Parathyroid adenoma (tissue), 2 donors: ENCODE measurements at regions not wholly inside any gene's neighbourhood (a gene's known extent, or its start where the extent isn't known, plus 50 kb on each side); places are given as distances from the start of the nearest gene placed in this dataset.

Source experiments
- H2AFZ ChIP-seq: fragments of 300-600 bp; sonication (generic); one replicate; pipeline ENCODE4 v1.7.0; 2017; ENCODE audit warnings: antibody characterized with exemption, mild to moderate bottlenecking
- H3K27ac ChIP-seq: fragments of 300-600 bp; sonication (generic); one replicate; pipeline ENCODE4 v1.7.0; 2017
- H3K27me3 ChIP-seq: fragments of 300-600 bp; sonication (generic); one replicate; pipeline ENCODE4 v1.7.0; 2017; ENCODE audit warnings: low read length; ENCODE audit not compliant: control insufficient read depth, insufficient read depth
- H3K36me3 ChIP-seq: fragments of 300-600 bp; sonication (generic); one replicate; pipeline ENCODE4 v1.7.0; 2017; ENCODE audit warnings: low read length; ENCODE audit not compliant: control insufficient read depth, insufficient read depth
- H3K4me1 ChIP-seq: fragments of 300-600 bp; sonication (generic); one replicate; pipeline ENCODE4 v1.7.0; 2017; ENCODE audit warnings: control low read depth
- H3K4me2 ChIP-seq: fragments of 300-600 bp; sonication (generic); one replicate; pipeline ENCODE4 v1.7.0; 2017; ENCODE audit warnings: low read length
- H3K4me3 ChIP-seq: fragments of 300-600 bp; sonication (generic); one replicate; pipeline ENCODE4 v1.7.0; 2017; ENCODE audit warnings: low read depth, low read length
- H3K79me2 ChIP-seq: fragments of 300-600 bp; sonication (generic); one replicate; pipeline ENCODE4 v1.7.0; 2017; ENCODE audit warnings: control low read depth
- H3K9ac ChIP-seq: fragments of 300-600 bp; sonication (generic); one replicate; pipeline ENCODE4 v1.7.0; 2017; ENCODE audit warnings: mild to moderate bottlenecking
- H3K9me3 ChIP-seq: fragments of 300-600 bp; sonication (generic); one replicate; pipeline ENCODE4 v1.7.0; 2017; ENCODE audit warnings: low read length; ENCODE audit not compliant: control insufficient read depth
- CTCF ChIP-seq: fragments of 300-600 bp; sonication (generic); IDR thresholded peaks from one replicate; pipeline ENCODE4 v1.7.0; 2017; ENCODE audit warnings: antibody characterized with exemption, mild to moderate bottlenecking
- donor health status: primary hyperparathyroidism.

GRCh38 chr4:155428128-155428527 is 51.4 kb upstream of the MAP9 start:
- Histone ChIP-seq H3K9ac (no peak overlapping the region), H3K4me3 (no peak overlapping the region), H3K4me1 (no peaks in the 10 kb centered on the region), H3K27me3 (no peaks in the 10 kb centered on the region), H3K36me3 (no peaks in the 10 kb centered on the region), H2AFZ (no peak overlapping the region), H3K79me2 (no peaks in the 10 kb centered on the region), H3K9me3 (no peaks in the 10 kb centered on the region), H3K27ac (no peak overlapping the region), H3K4me2 (no peak overlapping the region)
- TF ChIP-seq CTCF, result no peak

DNA sequence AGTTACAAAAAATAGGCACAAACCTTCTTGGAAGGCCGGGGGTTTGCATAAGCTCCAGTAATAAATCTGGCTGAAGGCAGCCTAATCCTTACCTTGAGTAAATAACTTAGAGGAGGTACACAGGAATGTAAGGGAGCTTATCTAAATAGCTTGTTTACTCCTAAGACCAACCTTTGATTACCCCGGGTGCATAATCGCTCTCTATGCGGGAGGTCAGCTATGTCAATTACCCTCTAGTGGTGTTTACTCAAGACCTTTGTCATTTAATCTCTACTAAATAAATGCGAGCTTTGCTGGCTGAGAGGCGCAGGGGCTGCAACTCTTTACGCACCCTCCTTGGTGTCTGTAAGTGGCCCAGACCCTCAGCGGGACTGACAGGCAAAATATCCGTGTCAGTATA is 50.2 kb upstream of the MAP9 start:
- H3K79me2 ChIP-seq, result no peaks in the 10 kb centered on the region
- H3K4me3 ChIP-seq, result no peak overlapping the region
- H2AFZ ChIP-seq, result no peak overlapping the region
- H3K27me3 ChIP-seq, result no peaks in the 10 kb centered on the region
- no peak for TF ChIP-seq CTCF
- H3K9ac ChIP-seq, result no peak overlapping the region
- no peak overlapping the region for H3K27ac ChIP-seq
- H3K4me2 ChIP-seq, result no peak overlapping the region
- H3K9me3 ChIP-seq, result no peaks in the 10 kb centered on the region
- H3K36me3 ChIP-seq, result no peaks in the 10 kb centered on the region
- H3K4me1 ChIP-seq, result no peaks in the 10 kb centered on the region
